ENCODE measurements at regions not wholly inside any gene's neighbourhood (a gene's known extent, or its start where the extent isn't known, plus 50 kb on each side); places are given as distances from the start of the nearest gene placed in this dataset.

GRCh38 chr5:164553851-164554250 lies 1048.4 kb downstream of the MAT2B start:
- no peak overlapping the region for H3K4me3 ChIP-seq (replicated peaks in 1 of 3)
- intact Hi-C loops (cut with DNase I), result no loop called here
- no peak for TF ChIP-seq CTCF (IDR thresholded peaks at IDR 0.05)
- no peak for TF ChIP-seq POLR2A (IDR thresholded peaks at IDR 0.05)
- H3K27me3 ChIP-seq, result no peaks in the 10 kb centered on the region
- H3K36me3 ChIP-seq, result no peaks in the 10 kb centered on the region
- H3K4me1 ChIP-seq, result no peaks in the 10 kb centered on the region
- H3K27ac ChIP-seq, result no peak overlapping the region
- no peaks in the 10 kb centered on the region for H3K9me3 ChIP-seq
- WGBS, 2 donors, result 71 to 77% methylated on average over 3 of the region's 3 CpGs
- DNase-seq, result no peak

GRCh38 chr5:164555809-164556208 lies 1050.4 kb downstream of the MAT2B start:
- H3K27me3 ChIP-seq, result no peaks in the 10 kb centered on the region
- H3K4me1 ChIP-seq, result no peaks in the 10 kb centered on the region
- no peak for DNase-seq
- no peak overlapping the region for H3K4me3 ChIP-seq (replicated peaks in 1 of 3)
- intact Hi-C loops (cut with DNase I), result no loop called here
- H3K9me3 ChIP-seq, result no peaks in the 10 kb centered on the region
- H3K36me3 ChIP-seq, result no peaks in the 10 kb centered on the region
- H3K27ac ChIP-seq, result no peak overlapping the region
- 89 to 93% methylated on average over 2 of the region's 2 CpGs for WGBS, 2 donors
- no peak for TF ChIP-seq CTCF (IDR thresholded peaks at IDR 0.05)
- no peak for TF ChIP-seq POLR2A (IDR thresholded peaks at IDR 0.05)

- WGBS, 2 donors, result 68 to 72% methylated on average over 4 of the region's 4 CpGs
- Histone ChIP-seq H3K27me3 (no peaks in the 10 kb centered on the region), H3K4me1 (no peaks in the 10 kb centered on the region), H3K4me3 (replicated peaks in 1 of 3) (no peak overlapping the region), H3K36me3 (no peaks in the 10 kb centered on the region), H3K9me3 (no peaks in the 10 kb centered on the region), H3K27ac (no peak overlapping the region)
- intact Hi-C loops (cut with DNase I), result no loop called here
- no peak for DNase-seq
- TF ChIP-seq CTCF (IDR thresholded peaks at IDR 0.05) (no peak), POLR2A (IDR thresholded peaks at IDR 0.05) (no peak)
These were observed 1054.8 kb downstream of the MAT2B start for GRCh38 chr5:164560216-164560615.

- no peak overlapping the region for H3K27ac ChIP-seq
- H3K4me3 ChIP-seq (replicated peaks in 1 of 3), result no peak overlapping the region
- 76 to 79% methylated on average over 7 of the region's 7 CpGs for WGBS, 2 donors
- TF ChIP-seq CTCF (IDR thresholded peaks at IDR 0.05), result no peak
- no peak for TF ChIP-seq POLR2A (IDR thresholded peaks at IDR 0.05)
- intact Hi-C loops (cut with DNase I), result no loop called here
- H3K4me1 ChIP-seq, result no peaks in the 10 kb centered on the region
- DNase-seq, result no peak
- no peaks in the 10 kb centered on the region for H3K27me3 ChIP-seq
- no peaks in the 10 kb centered on the region for H3K9me3 ChIP-seq
- no peaks in the 10 kb centered on the region for H3K36me3 ChIP-seq
These were observed 1056.8 kb downstream of the MAT2B start for GRCh38 chr5:164561933-164562872.

GRCh38 chr5:164563370-164563769 lies 1058.0 kb downstream of the MAT2B start:
- H3K27ac ChIP-seq, result no peak overlapping the region
- no peaks in the 10 kb centered on the region for H3K4me1 ChIP-seq
- intact Hi-C loops (cut with DNase I), result no loop called here
- H3K9me3 ChIP-seq, result no peaks in the 10 kb centered on the region
- WGBS, 2 donors, result 66 to 73% methylated on average over 1 of the region's 1 CpG
- H3K4me3 ChIP-seq (replicated peaks in 1 of 3), result no peak overlapping the region
- no peak for DNase-seq
- H3K27me3 ChIP-seq, result no peaks in the 10 kb centered on the region
- H3K36me3 ChIP-seq, result no peaks in the 10 kb centered on the region
- TF ChIP-seq POLR2A (IDR thresholded peaks at IDR 0.05) (no peak), CTCF (IDR thresholded peaks at IDR 0.05) (no peak)

Data from thyroid gland (tissue), 4 donors.